ENCODE measurements at regions not wholly inside any gene's neighbourhood (a gene's known extent, or its start where the extent isn't known, plus 50 kb on each side); places are given as distances from the start of the nearest gene placed in this dataset.
A peak's percentile ranks its signal among the peaks of the same experiment; 100 is the strongest.

GRCh38 chr12:39165338-39165737, 259.9 kb upstream of the CPNE8 start:
- Mint-ChIP-seq H3K4me1 (no peaks in the 10 kb centered on the region), H3K27me3 (no peaks in the 10 kb centered on the region), H3K27ac (no peak overlapping the region), H3K4me3 (no peak overlapping the region), H3K36me3 (no peaks in the 10 kb centered on the region), H3K9me3 (peaks cover 0 to 8% (median 4%) of the 10 kb centered on the region in 7 donors)
- ATAC-seq (ENCODE audit: low read depth in 2 of 2): no peak
- no peak for DNase-seq

GRCh38 chr12:39161465-39162085, 256.2 kb upstream of the CPNE8 start:
- DNase-seq (no peak), ATAC-seq (ENCODE audit: low read depth in 2 of 2) (no peak)
- Mint-ChIP-seq H3K27me3 (no peaks in the 10 kb centered on the region), H3K4me3 (no peak overlapping the region), H3K36me3 (no peaks in the 10 kb centered on the region), H3K4me1 (no peaks in the 10 kb centered on the region), H3K27ac (no peak overlapping the region), H3K9me3 (peaks cover 5 to 20% (median 7%) of the 10 kb centered on the region in 7 donors)

- Mint-ChIP-seq H3K36me3 (peaks cover 0 to 6% of the 10 kb centered on the region in 2 donors), H3K27me3 (peaks cover 0 to 5% (median 0%) of the 10 kb centered on the region in 3 donors), H3K4me3 (no peak overlapping the region), H3K27ac (no peak overlapping the region), H3K4me1 (no peaks in the 10 kb centered on the region), H3K9me3 (peaks cover 7 to 34% (median 12%) of the 10 kb centered on the region in 7 donors)
- DNase-seq (no peak), ATAC-seq (ENCODE audit: low read depth in 2 of 2) (no peak)
These were observed 252.4 kb upstream of the CPNE8 start for GRCh38 chr12:39157696-39158342.

GRCh38 chr12:39145175-39145999, 240.0 kb upstream of the CPNE8 start:
- peaks cover 17 to 30% (median 22%) of the 10 kb centered on the region in 3 donors for H3K27me3 Mint-ChIP-seq
- ATAC-seq (ENCODE audit: low read depth in 2 of 2): no peak
- H3K36me3 Mint-ChIP-seq: peaks cover 7 to 19% of the 10 kb centered on the region in 2 donors
- no peaks in the 10 kb centered on the region for H3K4me1 Mint-ChIP-seq
- H3K27ac Mint-ChIP-seq: no peak overlapping the region
- H3K9me3 Mint-ChIP-seq: peaks cover 9 to 57% (median 27%) of the 10 kb centered on the region in 7 donors
- DNase-seq: no peak
- H3K4me3 Mint-ChIP-seq: peak overlapping the region in 2 of 8 donors; percentile 17 to 80

GRCh38 chr12:39144613-39145061, 239.2 kb upstream of the CPNE8 start:
- H3K4me1 Mint-ChIP-seq: no peaks in the 10 kb centered on the region
- ATAC-seq (ENCODE audit: low read depth in 2 of 2): no peak
- peaks cover 7 to 19% of the 10 kb centered on the region in 2 donors for H3K36me3 Mint-ChIP-seq
- no peak overlapping the region for H3K4me3 Mint-ChIP-seq
- H3K27ac Mint-ChIP-seq: no peak overlapping the region
- peaks cover 17 to 30% (median 22%) of the 10 kb centered on the region in 3 donors for H3K27me3 Mint-ChIP-seq
- no peak for DNase-seq
- H3K9me3 Mint-ChIP-seq: peaks cover 6 to 49% (median 22%) of the 10 kb centered on the region in 7 donors

GRCh38 chr12:39138268-39138667, 232.9 kb upstream of the CPNE8 start:
- Mint-ChIP-seq H3K4me1 (no peaks in the 10 kb centered on the region), H3K27me3 (peaks cover 0 to 3% (median 0%) of the 10 kb centered on the region in 3 donors)

GRCh38 chr12:39127401-39127800, 222.0 kb upstream of the CPNE8 start:
- Mint-ChIP-seq H3K36me3 (no peaks in the 10 kb centered on the region), H3K27me3 (peaks cover 0 to 8% (median 0%) of the 10 kb centered on the region in 3 donors), H3K4me3 (no peak overlapping the region), H3K9me3 (peaks cover 0 to 3% (median 2%) of the 10 kb centered on the region in 7 donors), H3K27ac (no peak overlapping the region), H3K4me1 (no peaks in the 10 kb centered on the region)
- DNase-seq (no peak), ATAC-seq (ENCODE audit: low read depth in 2 of 2) (no peak)

More at GRCh38 chr12:39138268-39138667, 232.9 kb upstream of the CPNE8 start:
- DNase-seq: no peak
- Mint-ChIP-seq H3K4me3 (no peak overlapping the region), H3K27ac (no peak overlapping the region), H3K9me3 (peaks cover 0 to 3% (median 2%) of the 10 kb centered on the region in 7 donors), H3K36me3 (no peaks in the 10 kb centered on the region)
- ATAC-seq (ENCODE audit: low read depth in 2 of 2): no peak

- Mint-ChIP-seq H3K27ac (no peak overlapping the region), H3K4me3 (no peak overlapping the region), H3K9me3 (peaks cover 0 to 8% (median 2%) of the 10 kb centered on the region in 7 donors), H3K4me1 (no peaks in the 10 kb centered on the region), H3K27me3 (peaks cover 0 to 8% (median 0%) of the 10 kb centered on the region in 3 donors), H3K36me3 (no peaks in the 10 kb centered on the region)
- ATAC-seq (ENCODE audit: low read depth in 2 of 2) (no peak), DNase-seq (no peak)
These were observed 220.2 kb upstream of the CPNE8 start for GRCh38 chr12:39125566-39125965.

- no peak overlapping the region for H3K4me3 Mint-ChIP-seq
- ATAC-seq (ENCODE audit: low read depth in 2 of 2) (no peak), DNase-seq (no peak)
- H3K9me3 Mint-ChIP-seq: peaks cover 0 to 8% (median 3%) of the 10 kb centered on the region in 7 donors
- H3K4me1 Mint-ChIP-seq: no peaks in the 10 kb centered on the region
- no peak overlapping the region for H3K27ac Mint-ChIP-seq
- no peaks in the 10 kb centered on the region for H3K36me3 Mint-ChIP-seq
- H3K27me3 Mint-ChIP-seq: peaks cover 0 to 8% (median 0%) of the 10 kb centered on the region in 3 donors
These were observed 219.4 kb upstream of the CPNE8 start for GRCh38 chr12:39124768-39125167.

- Mint-ChIP-seq H3K27me3 (peaks cover 0 to 8% (median 0%) of the 10 kb centered on the region in 3 donors), H3K4me1 (no peaks in the 10 kb centered on the region), H3K4me3 (no peak overlapping the region), H3K27ac (no peak overlapping the region), H3K9me3 (peaks cover 0 to 8% (median 3%) of the 10 kb centered on the region in 7 donors), H3K36me3 (no peaks in the 10 kb centered on the region)
- ATAC-seq (ENCODE audit: low read depth in 2 of 2): no peak
- no peak for DNase-seq
These were observed 218.3 kb upstream of the CPNE8 start for GRCh38 chr12:39123580-39124253.

- Mint-ChIP-seq H3K4me1 (no peaks in the 10 kb centered on the region), H3K36me3 (no peaks in the 10 kb centered on the region), H3K4me3 (no peak overlapping the region), H3K27me3 (peaks cover 0 to 8% (median 0%) of the 10 kb centered on the region in 3 donors), H3K9me3 (peaks cover 0 to 8% (median 2%) of the 10 kb centered on the region in 7 donors), H3K27ac (no peak overlapping the region)
- ATAC-seq (ENCODE audit: low read depth in 2 of 2): no peak
- no peak for DNase-seq
These were observed 217.3 kb upstream of the CPNE8 start for GRCh38 chr12:39122562-39123204.

- no peak for ATAC-seq (ENCODE audit: low read depth in 2 of 2)
- no peak for DNase-seq
- Mint-ChIP-seq H3K4me1 (no peaks in the 10 kb centered on the region), H3K9me3 (peaks cover 0 to 4% (median under 1%) of the 10 kb centered on the region in 7 donors), H3K36me3 (no peaks in the 10 kb centered on the region), H3K27ac (no peak overlapping the region), H3K27me3 (no peaks in the 10 kb centered on the region), H3K4me3 (no peak overlapping the region)
These were observed 211.5 kb upstream of the CPNE8 start for GRCh38 chr12:39116861-39117260.

GRCh38 chr12:39112064-39112463, 206.7 kb upstream of the CPNE8 start:
- no peak overlapping the region for H3K4me3 Mint-ChIP-seq
- no peak for DNase-seq
- no peaks in the 10 kb centered on the region for H3K27me3 Mint-ChIP-seq
- H3K9me3 Mint-ChIP-seq: peaks cover 0 to 3% (median 0%) of the 10 kb centered on the region in 7 donors
- H3K36me3 Mint-ChIP-seq: no peaks in the 10 kb centered on the region
- H3K27ac Mint-ChIP-seq: no peak overlapping the region
- no peaks in the 10 kb centered on the region for H3K4me1 Mint-ChIP-seq
- ATAC-seq (ENCODE audit: low read depth in 2 of 2): no peak

Measured in naive B cell (primary cell).